ENCODE measurements at regions not wholly inside any gene's neighbourhood (a gene's known extent, or its start where the extent isn't known, plus 50 kb on each side); places are given as distances from the start of the nearest gene placed in this dataset.

DNA sequence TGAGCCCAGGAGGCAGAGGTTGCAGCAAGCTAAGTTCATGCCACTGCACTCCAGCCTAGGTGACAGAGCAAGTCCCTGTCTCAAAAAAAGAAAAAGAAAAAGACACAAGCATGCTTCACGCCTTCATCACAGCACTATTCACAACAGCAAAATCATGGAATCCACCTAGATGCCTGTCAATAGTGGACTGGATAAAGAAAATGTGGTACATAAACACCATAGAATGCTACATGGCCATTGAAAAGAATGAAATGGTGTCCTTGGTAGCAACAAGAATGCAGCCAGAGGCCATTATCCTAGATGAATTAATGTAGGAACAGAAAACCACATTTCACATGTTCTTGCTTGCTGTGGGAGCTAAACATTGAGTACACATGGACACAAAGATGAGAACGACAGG, 392.6 kb downstream of the EIPR1 start:
- DNase-seq, result no peak

DNA sequence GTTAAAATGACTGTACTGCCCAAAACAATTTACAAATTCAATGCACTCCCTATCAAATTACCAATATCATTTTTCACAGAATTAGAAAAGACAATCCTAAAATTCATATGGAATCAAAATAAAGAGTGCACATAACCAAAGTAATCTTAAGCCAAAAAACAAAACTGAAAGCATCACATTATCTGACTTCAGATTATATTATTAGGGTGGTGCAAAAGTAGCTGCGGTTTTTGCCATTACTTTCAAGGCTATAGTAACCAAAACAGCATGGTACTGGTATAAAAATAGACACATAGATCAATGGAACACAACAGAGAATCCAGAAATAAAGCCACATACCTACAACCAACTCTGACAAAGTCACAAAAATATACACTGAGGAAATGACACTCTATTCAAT, 396.6 kb downstream of the EIPR1 start:
- no peak for DNase-seq

DNA sequence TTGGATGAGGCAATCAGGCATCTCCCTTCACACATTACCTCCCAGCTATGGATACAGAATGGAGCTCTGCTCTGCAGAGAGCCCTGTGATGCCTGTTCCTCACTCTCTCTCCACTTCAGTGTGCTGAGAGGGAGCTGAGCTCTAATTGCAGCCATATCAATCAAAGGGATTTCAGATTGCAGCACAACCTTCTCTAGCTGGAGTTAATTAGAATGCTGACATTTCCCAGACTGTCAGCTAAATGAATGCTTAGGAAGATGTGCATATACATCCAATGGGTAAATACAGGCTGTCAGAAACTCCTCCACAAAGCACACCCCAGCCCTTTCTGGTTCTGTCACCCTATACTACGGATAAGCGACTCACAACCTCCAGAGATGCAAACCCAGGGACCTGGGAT, 402.6 kb downstream of the EIPR1 start:
- DNase-seq, result no peak

DNA sequence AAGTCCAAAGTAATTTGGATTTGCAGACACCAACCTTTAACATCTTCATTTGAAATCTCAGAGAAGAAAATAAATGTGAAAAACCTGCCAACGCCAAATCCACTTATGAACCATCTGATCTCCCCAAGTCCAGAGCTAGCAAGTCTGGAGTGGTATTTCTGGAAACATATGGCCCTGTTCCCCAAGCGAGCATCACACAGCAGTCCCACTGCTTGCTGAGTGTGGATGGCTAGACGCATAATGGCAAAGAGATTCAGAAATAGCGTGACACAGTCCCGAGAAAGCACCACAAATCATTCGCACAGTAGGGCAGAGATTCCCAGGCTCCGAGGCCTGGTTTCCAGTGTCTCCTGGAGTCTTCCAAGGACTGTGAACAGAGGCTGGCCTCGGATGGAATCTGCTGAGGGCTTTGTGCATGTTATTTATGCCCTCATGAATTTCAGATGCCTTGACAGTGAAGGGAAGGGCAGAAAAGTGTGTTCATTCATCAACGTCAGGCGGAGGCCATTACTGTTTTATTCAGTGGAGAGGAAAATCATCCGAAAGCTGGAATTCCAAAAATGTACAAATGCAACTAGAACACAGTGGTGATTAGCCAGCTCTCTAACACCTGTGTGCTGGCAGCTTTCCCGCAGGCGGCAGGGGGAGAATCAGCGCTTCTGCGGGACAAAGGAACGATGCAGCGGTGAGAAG, 417.0 kb downstream of the EIPR1 start:
- no peak for DNase-seq

GRCh38 chr2:2950403-2950952, 427.1 kb downstream of the EIPR1 start:
- no peak for DNase-seq

DNA sequence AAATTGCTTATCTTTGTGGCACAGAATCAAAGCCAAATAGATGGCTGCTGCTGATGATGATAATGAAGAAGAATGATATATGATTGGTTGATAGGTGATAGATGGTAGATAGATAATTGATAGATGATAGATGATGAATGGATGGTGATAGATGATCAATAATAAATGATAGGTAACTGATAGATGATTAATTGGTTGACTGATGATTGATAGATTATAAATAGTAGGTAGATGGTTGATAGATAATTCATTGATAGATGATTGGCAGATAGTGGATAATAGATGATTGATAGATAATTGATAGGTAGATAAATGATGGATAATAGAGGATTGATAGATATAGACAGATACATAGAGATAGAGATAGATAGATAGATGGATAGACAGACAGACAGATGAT, 430.2 kb downstream of the EIPR1 start:
- no peak for DNase-seq

DNA sequence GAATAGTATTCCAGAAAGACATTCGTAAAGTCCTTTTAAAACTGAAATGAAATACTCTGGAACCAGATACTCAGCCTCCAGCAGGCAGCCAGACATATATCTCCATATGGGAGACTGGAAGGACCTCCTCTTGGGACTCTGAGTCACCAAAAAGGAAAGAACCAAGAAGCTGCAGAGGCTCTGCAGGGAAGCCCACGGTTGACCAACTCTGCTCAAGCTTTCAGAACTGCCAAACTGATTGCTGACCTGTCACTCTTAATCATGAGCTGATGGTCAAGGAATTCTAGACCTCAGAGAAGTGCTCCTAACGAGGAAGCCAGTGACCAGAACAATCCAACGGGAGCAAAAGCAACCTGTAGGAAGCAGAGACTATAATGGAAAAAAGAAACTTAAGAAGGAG, 434.7 kb downstream of the EIPR1 start:
- DNase-seq, result no peak

- DNase-seq, result no peak
Observed at GRCh38 chr2:2942225-2942624, 435.4 kb downstream of the EIPR1 start.

DNA sequence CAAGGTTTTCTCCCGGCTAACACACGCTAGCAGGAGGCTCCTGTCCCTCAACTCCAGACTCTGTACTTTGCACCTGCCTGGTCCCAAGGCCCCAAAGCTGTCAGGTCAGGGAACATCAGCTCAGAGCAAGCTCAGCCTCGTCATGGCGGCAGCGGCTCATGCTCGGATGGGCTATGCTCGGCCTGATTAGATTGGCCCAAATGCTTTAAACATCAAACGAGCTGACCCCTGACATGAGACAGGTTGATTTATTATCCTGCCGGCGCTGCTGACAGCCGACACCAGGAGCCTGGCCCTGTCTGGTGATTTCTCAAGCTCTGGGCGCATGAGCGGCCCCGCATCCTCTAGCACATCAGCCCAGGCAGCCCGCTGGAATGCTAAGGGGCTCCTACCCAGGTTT, 436.4 kb downstream of the EIPR1 start:
- DNase-seq, result no peak

DNA sequence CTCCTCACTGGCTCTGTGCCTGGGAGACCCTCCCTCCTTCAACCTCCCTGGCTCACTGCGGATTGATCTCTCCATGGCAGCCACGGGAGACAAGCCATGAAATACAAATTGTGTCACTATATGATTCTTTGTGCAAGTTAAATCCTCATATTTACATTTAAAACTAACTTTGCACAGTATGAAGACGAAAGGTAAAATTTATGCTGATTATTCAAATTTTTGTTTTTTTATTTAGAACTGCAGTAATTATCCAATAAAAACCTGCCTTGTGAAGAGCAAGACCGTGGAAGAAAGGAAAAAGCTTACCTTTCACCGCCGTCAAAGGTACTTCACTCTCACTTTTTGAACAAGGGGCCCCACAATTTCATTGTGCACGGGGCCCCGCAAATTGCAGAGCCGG, 436.9 kb downstream of the EIPR1 start:
- no peak for DNase-seq

DNA sequence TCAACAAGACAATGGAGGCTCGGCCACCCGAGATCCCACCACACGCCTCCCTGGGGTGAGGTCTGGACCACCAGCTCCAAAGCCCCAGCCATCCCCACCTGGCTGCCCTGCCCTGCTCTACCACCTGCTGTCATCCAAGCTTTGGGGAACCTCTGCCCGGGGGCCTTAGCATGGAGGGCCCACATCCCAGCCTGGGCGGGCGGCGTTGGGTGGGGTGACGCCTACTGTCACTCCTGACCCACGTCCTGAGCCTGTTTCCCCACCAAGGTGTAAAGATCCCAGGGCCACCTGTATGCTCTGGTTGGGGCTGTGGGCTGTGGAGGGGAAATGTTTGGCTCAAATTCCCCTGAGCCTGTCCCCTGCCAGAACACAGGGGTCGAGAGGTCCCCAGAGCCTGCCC, 437.6 kb downstream of the EIPR1 start:
- DNase-seq, result no peak

GRCh38 chr2:2939078-2939795, 438.4 kb downstream of the EIPR1 start:
- no peak for DNase-seq

DNA sequence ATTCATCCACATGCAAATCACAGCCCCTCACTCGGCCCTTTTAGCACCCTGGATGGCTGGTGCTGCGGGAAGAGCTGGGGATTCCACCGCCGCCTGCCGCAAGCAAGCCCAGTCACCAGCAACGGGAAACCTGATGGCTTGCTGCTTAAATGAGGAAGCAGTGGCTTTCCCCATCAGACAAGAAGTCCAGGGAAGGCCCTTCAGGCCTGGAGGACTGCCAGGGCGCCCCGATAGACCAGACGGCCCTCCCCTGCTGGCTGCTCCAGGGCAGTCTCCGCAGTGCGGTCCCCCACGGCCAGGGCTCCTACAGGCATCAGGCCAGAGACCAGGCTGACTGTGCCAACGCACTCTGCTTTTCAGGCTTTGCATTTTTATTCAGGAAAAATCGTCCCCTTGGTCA, 439.1 kb downstream of the EIPR1 start:
- no peak for DNase-seq

DNA sequence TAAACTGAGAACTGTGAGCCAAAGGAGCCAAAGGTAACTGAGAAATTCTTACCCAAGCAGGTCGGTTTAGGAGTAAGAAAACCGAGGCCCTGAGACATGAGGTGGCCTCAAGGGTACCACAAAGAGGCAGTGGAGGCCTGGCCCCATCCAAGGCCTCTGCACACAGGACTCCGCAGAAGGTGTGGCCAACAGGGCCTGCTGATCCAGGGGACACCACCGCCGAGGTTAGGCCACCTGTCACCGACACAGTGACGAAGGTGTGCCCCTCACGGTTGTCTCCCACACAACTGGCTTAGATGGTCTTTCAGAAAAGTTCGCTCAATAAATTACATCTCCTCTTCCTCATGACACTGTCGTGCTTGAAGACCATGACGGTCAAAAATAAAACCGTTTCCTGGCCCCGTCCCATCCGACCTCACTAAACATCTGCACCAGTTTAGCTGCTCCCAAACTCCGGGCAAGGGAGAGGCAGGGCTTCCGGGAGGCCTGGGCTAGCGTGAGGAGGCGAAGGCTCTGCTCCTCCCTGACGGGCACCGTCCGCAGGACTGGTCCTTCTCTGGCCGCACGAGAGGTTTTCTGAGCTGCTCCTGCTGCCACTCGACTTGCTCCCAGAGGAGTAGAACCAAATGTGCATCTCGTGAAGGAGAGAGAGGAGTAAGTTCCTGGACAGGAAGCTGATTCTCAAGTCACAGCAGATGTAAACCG, 442.0 kb downstream of the EIPR1 start:
- no peak for DNase-seq

- no peak for DNase-seq
Observed at GRCh38 chr2:2933426-2933825, 444.2 kb downstream of the EIPR1 start.

- DNase-seq, result no peak
Observed at GRCh38 chr2:2932692-2933305, 444.8 kb downstream of the EIPR1 start.

- DNase-seq, result no peak
Observed at GRCh38 chr2:2932189-2932588, 445.4 kb downstream of the EIPR1 start.

GRCh38 chr2:2931318-2932075, 446.1 kb downstream of the EIPR1 start:
- DNase-seq, result no peak

DNA sequence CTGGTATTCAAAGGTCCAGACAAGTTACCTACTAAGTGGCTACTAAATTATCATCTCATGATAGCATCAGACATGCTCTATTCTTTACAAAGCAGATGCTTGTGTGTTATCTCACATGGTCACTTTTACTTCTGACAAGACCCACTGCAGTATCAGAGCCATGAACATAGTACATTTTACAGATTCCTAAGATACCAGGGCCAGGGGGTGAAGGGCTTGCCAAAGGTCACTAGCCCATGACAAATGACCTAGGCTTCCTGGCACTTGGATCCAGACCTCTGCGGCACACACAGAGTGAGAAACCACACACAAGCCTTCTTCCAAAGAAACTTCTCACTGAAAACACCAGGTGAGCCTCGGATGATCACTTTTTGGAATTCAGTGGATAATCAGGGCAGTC, 446.8 kb downstream of the EIPR1 start:
- DNase-seq, result no peak

DNA sequence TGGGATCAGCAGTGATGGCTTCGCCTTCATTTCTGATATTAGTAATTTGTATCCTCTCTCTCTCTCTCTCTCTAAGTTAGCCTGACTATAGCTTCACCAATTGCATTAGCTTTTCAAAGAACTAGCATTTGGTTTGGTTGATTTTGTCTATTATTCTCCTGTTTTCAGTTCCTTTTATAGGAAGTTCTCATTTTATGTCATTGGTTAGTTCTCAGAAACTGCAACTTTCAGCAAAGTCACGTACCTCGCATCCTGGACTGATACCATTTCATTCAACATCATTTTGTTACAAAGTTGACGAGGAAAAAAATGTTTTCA, 450.8 kb downstream of the EIPR1 start:
- DNase-seq, result no peak

DNA sequence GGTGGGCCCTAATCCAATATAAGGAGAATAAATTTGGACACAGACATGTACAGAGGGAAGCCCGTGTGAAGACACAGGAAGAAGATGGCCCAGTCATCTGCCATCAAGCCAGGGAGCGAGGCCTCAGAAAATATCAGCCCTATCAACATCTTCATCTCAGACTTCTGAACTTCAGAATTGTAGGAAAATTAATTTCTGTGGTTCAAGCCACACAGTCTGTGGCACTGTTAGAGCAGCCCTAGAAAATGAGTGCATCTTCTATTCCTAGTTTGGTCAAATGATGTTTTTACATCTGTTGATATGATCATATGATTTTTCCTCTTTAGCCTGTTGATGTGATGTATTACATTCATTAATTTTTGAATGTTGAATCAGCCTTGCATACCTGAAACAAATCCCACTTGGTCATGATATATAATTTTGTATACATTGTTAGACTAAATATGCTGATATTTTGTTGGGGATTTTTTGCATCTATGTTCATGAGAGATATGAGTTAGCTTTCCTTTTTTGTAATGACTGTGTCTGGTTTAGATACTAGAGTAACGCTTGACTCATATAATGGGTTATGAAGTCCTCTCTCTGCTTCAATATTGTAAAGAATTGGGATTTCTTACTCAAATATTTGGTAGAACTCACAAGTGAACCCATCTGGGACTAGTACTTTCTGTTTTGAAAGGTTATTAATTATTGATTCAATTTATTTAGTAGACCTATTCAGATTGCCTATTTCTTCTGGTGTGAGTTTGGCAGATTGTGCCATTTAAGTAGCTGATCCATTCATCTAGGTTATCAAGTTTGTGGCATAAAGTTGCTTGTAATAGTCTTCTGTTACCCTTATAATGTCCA, 451.4 kb downstream of the EIPR1 start:
- DNase-seq, result no peak

DNA sequence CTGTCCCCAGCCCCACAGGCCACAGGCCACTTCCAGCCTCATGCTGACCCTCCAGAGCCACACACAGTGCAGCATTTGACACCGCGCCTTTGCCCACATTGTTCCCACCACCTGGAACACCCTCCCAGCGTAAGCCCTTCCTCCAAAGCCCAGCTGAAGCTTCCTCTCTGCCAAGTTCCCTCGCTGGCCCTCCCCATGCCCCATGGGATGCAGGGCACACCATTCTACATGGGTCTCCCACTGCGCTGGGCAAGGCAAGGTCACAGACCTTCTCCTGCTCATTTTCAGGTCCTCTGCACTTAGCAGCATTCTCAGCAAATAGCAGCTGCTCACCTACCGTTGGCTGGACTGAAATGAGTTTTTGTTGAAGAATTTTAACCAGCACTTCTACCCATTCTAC, 455.5 kb downstream of the EIPR1 start:
- no peak for DNase-seq
